ENCODE measurements at regions not wholly inside any gene's neighbourhood (a gene's known extent, or its start where the extent isn't known, plus 50 kb on each side); places are given as distances from the start of the nearest gene placed in this dataset.
A peak's percentile ranks its signal among the peaks of the same experiment; 100 is the strongest.

DNA sequence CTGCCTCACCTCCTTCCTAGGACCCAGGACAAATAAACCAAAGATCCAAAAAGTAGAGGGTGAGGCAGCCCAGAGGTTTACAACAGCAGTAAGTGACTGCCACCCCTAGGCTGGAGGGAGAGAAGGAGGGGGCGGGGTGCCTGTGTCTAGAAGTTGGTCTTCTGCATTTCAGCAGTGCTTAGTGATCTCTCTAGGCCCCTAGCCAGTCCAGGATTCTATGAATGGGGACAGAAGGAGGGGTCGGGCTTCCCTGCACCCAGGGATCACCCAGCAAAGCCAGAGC, 62.8 kb upstream of the KDM7A start:
- in situ Hi-C loops (cut with HindIII; ENCODE audit: extremely low pct_ligation_motif_present, low pct_unique_long_range_greater_than_20kb) (no loop called here), intact Hi-C loops (cut with micrococcal nuclease; ENCODE audit: unreplicated experiment) (no loop called here)
- peak overlapping the region in 2 of 3 experiments; percentile 7 to 39; a peak in 1 of 6 replicates for H3K4me3 ChIP-seq (replicated peaks in 1 of 3; ENCODE audit: insufficient read depth in 1 of 3, low read depth in 2 of 3, low read length in 3 of 3)
- H3K36me3 ChIP-seq (replicated peaks in 1 of 2; ENCODE audit: control insufficient read depth in 1 of 2, insufficient read depth in 2 of 2, low read length in 2 of 2) = no peaks in the 10 kb centered on the region
- no peak overlapping the region for H3K27ac ChIP-seq (ENCODE audit: extremely low read length, insufficient read depth, low read length)
- no peaks in the 10 kb centered on the region for H3K79me2 ChIP-seq (ENCODE audit: insufficient read depth, low read length)
- no peak for FAIRE-seq
- H3K4me1 ChIP-seq (ENCODE audit: insufficient read depth, low read length) = peaks cover 67% of the 10 kb centered on the region
- no peak overlapping the region for H2AFZ ChIP-seq (ENCODE audit: low read length)
- no peaks in the 10 kb centered on the region for H4K20me1 ChIP-seq (ENCODE audit: insufficient read depth, low read length)
- no peaks in the 10 kb centered on the region for H3K27me3 ChIP-seq (ENCODE audit: control insufficient read depth in 1 of 2, insufficient read depth in 2 of 2, low read length in 2 of 2)
- H3K4me2 ChIP-seq (ENCODE audit: low read depth, low read length) = peak overlapping the region; percentile 65
- no peaks in the 10 kb centered on the region for H3K9me3 ChIP-seq (ENCODE audit: low read length)
- BruUV-seq (replicated peaks) = no TSS peak
- peak; percentile 29 for ATAC-seq
- POLR2A ChIA-PET = no interaction called here
- CTCF ChIA-PET (ENCODE audit: low intra/inter-chr PET ratio, low total read pairs) = no interaction called here
- TF ChIP-seq, protein P1, sequence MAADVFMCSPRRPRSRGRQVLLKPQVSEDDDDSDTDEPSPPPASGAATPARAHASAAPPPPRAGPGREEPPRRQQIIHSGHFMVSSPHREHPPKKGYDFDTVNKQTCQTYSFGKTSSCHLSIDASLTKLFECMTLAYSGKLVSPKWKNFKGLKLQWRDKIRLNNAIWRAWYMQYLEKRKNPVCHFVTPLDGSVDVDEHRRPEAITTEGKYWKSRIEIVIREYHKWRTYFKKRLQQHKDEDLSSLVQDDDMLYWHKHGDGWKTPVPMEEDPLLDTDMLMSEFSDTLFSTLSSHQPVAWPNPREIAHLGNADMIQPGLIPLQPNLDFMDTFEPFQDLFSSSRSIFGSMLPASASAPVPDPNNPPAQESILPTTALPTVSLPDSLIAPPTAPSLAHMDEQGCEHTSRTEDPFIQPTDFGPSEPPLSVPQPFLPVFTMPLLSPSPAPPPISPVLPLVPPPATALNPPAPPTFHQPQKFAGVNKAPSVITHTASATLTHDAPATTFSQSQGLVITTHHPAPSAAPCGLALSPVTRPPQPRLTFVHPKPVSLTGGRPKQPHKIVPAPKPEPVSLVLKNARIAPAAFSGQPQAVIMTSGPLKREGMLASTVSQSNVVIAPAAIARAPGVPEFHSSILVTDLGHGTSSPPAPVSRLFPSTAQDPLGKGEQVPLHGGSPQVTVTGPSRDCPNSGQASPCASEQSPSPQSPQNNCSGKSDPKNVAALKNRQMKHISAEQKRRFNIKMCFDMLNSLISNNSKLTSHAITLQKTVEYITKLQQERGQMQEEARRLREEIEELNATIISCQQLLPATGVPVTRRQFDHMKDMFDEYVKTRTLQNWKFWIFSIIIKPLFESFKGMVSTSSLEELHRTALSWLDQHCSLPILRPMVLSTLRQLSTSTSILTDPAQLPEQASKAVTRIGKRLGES (CRISPR knock-in tag; IDR thresholded peaks at IDR 0.05; ENCODE audit: borderline replicate concordance) = no peak
- TF ChIP-seq, protein P2, sequence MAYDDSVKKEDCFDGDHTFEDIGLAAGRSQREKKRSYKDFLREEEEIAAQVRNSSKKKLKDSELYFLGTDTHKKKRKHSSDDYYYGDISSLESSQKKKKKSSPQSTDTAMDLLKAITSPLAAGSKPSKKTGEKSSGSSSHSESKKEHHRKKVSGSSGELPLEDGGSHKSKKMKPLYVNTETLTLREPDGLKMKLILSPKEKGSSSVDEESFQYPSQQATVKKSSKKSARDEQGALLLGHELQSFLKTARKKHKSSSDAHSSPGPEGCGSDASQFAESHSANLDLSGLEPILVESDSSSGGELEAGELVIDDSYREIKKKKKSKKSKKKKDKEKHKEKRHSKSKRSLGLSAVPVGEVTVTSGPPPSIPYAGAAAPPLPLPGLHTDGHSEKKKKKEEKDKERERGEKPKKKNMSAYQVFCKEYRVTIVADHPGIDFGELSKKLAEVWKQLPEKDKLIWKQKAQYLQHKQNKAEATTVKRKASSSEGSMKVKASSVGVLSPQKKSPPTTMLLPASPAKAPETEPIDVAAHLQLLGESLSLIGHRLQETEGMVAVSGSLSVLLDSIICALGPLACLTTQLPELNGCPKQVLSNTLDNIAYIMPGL (CRISPR knock-in tag; IDR thresholded peaks at IDR 0.05; ENCODE audit: borderline replicate concordance in 1 of 2, low read depth in 1 of 2) = no peak
- TF ChIP-seq POLR2AphosphoS2 (IDR thresholded peaks at IDR 0.05; ENCODE audit: low read depth, low read length) (no peak), ZNF382 (CRISPR knock-in tag; IDR thresholded peaks at IDR 0.05; ENCODE audit: borderline replicate concordance) (no peak), PAX8 (CRISPR knock-in tag; IDR thresholded peaks at IDR 0.05; ENCODE audit: borderline replicate concordance) (no peak), PRMT3 (CRISPR knock-in tag; IDR thresholded peaks at IDR 0.05; ENCODE audit: borderline replicate concordance, low read depth) (no peak), SATB2 (CRISPR knock-in tag; IDR thresholded peaks at IDR 0.05) (no peak)
- TF ChIP-seq, protein P3, sequence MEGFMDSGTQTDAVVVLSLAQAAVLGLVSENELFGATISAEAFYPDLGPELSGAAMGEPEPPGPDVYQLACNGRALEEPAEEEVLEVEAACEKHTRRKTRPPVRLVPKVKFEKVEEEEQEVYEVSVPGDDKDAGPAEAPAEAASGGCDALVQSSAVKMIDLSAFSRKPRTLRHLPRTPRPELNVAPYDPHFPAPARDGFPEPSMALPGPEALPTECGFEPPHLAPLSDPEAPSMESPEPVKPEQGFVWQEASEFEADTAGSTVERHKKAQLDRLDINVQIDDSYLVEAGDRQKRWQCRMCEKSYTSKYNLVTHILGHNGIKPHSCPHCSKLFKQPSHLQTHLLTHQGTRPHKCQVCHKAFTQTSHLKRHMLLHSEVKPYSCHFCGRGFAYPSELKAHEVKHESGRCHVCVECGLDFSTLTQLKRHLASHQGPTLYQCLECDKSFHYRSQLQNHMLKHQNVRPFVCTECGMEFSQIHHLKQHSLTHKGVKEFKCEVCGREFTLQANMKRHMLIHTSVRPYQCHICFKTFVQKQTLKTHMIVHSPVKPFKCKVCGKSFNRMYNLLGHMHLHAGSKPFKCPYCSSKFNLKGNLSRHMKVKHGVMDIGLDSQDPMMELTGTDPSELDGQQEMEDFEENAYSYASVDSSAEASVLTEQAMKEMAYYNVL (CRISPR knock-in tag; IDR thresholded peaks at IDR 0.05; ENCODE audit: borderline replicate concordance) = no peak
- TF ChIP-seq, protein P4, sequence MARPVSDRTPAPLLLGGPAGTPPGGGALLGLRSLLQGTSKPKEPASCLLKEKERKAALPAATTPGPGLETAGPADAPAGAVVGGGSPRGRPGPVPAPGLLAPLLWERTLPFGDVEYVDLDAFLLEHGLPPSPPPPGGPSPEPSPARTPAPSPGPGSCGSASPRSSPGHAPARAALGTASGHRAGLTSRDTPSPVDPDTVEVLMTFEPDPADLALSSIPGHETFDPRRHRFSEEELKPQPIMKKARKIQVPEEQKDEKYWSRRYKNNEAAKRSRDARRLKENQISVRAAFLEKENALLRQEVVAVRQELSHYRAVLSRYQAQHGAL (CRISPR knock-in tag; IDR thresholded peaks at IDR 0.05; ENCODE audit: not compliant biosample characterization) = no peak
- no peak overlapping the region for H3K9ac ChIP-seq (ENCODE audit: insufficient read depth, low read depth, low read length)
- WGBS (ENCODE audit: low lambda C conversion rate) = 8% methylated on average over 2 of the region's 2 CpGs
- no peak for DNase-seq (ENCODE audit: low spot score)

All from HepG2 (cell line).